Muscle of leg (tissue), 3 donors: ENCODE measurements at regions not wholly inside any gene's neighbourhood (a gene's known extent, or its start where the extent isn't known, plus 50 kb on each side); places are given as distances from the start of the nearest gene placed in this dataset.
"Not testable (repeated sequence)": the region's sequence is repeated elsewhere in the genome, so short reads cannot be mapped to it uniquely, and the experiment has no call there.

Experiments used
- DNase-seq: peaks from one replicate; pipeline ENCODE4 v3.0.0; 2013
- H3K27ac ChIP-seq: one replicate; pipeline ENCODE4 v1.5.1; 2013; ENCODE audit warnings: mild to moderate bottlenecking, low read length, control low read depth
- H3K27me3 ChIP-seq: one replicate; pipeline ENCODE4 v1.6.1; 2013; ENCODE audit warnings: low read length; ENCODE audit not compliant: control insufficient read depth, insufficient read depth
- H3K36me3 ChIP-seq: one replicate; pipeline ENCODE4 v1.6.1; 2013; ENCODE audit warnings: low read length; ENCODE audit not compliant: control insufficient read depth, insufficient read depth
- H3K4me1 ChIP-seq: one replicate; pipeline ENCODE4 v1.6.1; 2013; ENCODE audit warnings: low read length; ENCODE audit not compliant: control insufficient read depth, insufficient read depth
- H3K4me3 ChIP-seq: one replicate; pipeline ENCODE4 v1.5.1; 2013; ENCODE audit warnings: low read length, control low read depth
- H3K9me3 ChIP-seq: replicated peaks from 2 replicates; pipeline ENCODE4 v1.6.1; 2013; ENCODE audit warnings: low read depth, low read length; ENCODE audit not compliant: control insufficient read depth
- WGBS: methylation state at CpG from one replicate; pipeline ENCODE4 v1.1.5; 2013; ENCODE audit warnings: missing lambda C conversion rate; ENCODE audit not compliant: insufficient coverage; 5-methylcytosine and 5-hydroxymethylcytosine counted together

- not testable (repeated sequence) for DNase-seq, H3K4me1 ChIP-seq, H3K27ac ChIP-seq, H3K4me3 ChIP-seq, H3K27me3 ChIP-seq, H3K36me3 ChIP-seq
- peaks cover 21% of the 10 kb centered on the region for H3K9me3 ChIP-seq
- WGBS = 75% methylated on average over 1 of the region's 6 CpGs
Observed at GRCh38 chr4:186363038-186363437, 97.0 kb downstream of the F11 start.

GRCh38 chr4:186360551-186360950, 94.6 kb downstream of the F11 start:
- 89% methylated on average over 2 of the region's 4 CpGs for WGBS

GRCh38 chr4:186351668-186352194, 85.7 kb downstream of the F11 start:
- H3K4me3 ChIP-seq = no peak overlapping the region
- no peak for DNase-seq
- no peaks in the 10 kb centered on the region for H3K4me1 ChIP-seq
- WGBS = 73% methylated on average over 5 of the region's 7 CpGs
- H3K27ac ChIP-seq = no peak overlapping the region
- no peaks in the 10 kb centered on the region for H3K36me3 ChIP-seq
- no peaks in the 10 kb centered on the region for H3K9me3 ChIP-seq
- no peaks in the 10 kb centered on the region for H3K27me3 ChIP-seq

More at GRCh38 chr4:186360551-186360950, 94.6 kb downstream of the F11 start:
- Histone ChIP-seq H3K9me3 (peaks cover 19% of the 10 kb centered on the region), H3K27ac (no peak overlapping the region), H3K4me1 (no peaks in the 10 kb centered on the region), H3K27me3 (no peaks in the 10 kb centered on the region), H3K36me3 (no peaks in the 10 kb centered on the region), H3K4me3 (no peak overlapping the region)
- DNase-seq = no peak

GRCh38 chr4:186348433-186348832, 82.4 kb downstream of the F11 start:
- 84% methylated on average over 8 of the region's 10 CpGs for WGBS

GRCh38 chr4:186347743-186348142, 81.8 kb downstream of the F11 start:
- no peaks in the 10 kb centered on the region for H3K4me1 ChIP-seq
- 81% methylated on average over 7 of the region's 12 CpGs for WGBS
- no peaks in the 10 kb centered on the region for H3K9me3 ChIP-seq
- no peak overlapping the region for H3K27ac ChIP-seq
- no peaks in the 10 kb centered on the region for H3K27me3 ChIP-seq
- no peak for DNase-seq
- no peaks in the 10 kb centered on the region for H3K36me3 ChIP-seq
- no peak overlapping the region for H3K4me3 ChIP-seq

More at GRCh38 chr4:186348433-186348832, 82.4 kb downstream of the F11 start:
- no peak overlapping the region for H3K4me3 ChIP-seq
- H3K27me3 ChIP-seq = no peaks in the 10 kb centered on the region
- DNase-seq = no peak
- no peak overlapping the region for H3K27ac ChIP-seq
- no peaks in the 10 kb centered on the region for H3K9me3 ChIP-seq
- no peaks in the 10 kb centered on the region for H3K36me3 ChIP-seq
- H3K4me1 ChIP-seq = no peaks in the 10 kb centered on the region

GRCh38 chr4:186345184-186345583, 79.2 kb downstream of the F11 start:
- Histone ChIP-seq H3K27me3 (no peaks in the 10 kb centered on the region), H3K27ac (no peak overlapping the region), H3K4me3 (no peak overlapping the region), H3K9me3 (no peaks in the 10 kb centered on the region), H3K4me1 (no peaks in the 10 kb centered on the region), H3K36me3 (no peaks in the 10 kb centered on the region)
- no peak for DNase-seq
- WGBS = no CpG with 5 or more reads among the region's 3 CpGs

- Histone ChIP-seq H3K27me3 (no peaks in the 10 kb centered on the region), H3K27ac (no peak overlapping the region), H3K4me3 (no peak overlapping the region), H3K9me3 (no peaks in the 10 kb centered on the region), H3K36me3 (no peaks in the 10 kb centered on the region), H3K4me1 (no peaks in the 10 kb centered on the region)
- DNase-seq = no peak
- WGBS = 91% methylated on average over 4 of the region's 5 CpGs
Observed at GRCh38 chr4:186342582-186342981, 76.6 kb downstream of the F11 start.

GRCh38 chr4:186341655-186342054, 75.7 kb downstream of the F11 start:
- no peak overlapping the region for H3K27ac ChIP-seq
- WGBS = 78% methylated on average over 4 of the region's 5 CpGs

More at GRCh38 chr4:186341655-186342054, 75.7 kb downstream of the F11 start:
- no peak overlapping the region for H3K4me3 ChIP-seq
- H3K27me3 ChIP-seq = no peaks in the 10 kb centered on the region
- H3K9me3 ChIP-seq = no peaks in the 10 kb centered on the region
- H3K36me3 ChIP-seq = no peaks in the 10 kb centered on the region
- H3K4me1 ChIP-seq = no peaks in the 10 kb centered on the region
- DNase-seq = no peak
